MM.1S (cell line): ENCODE measurements at regions not wholly inside any gene's neighbourhood (a gene's known extent, or its start where the extent isn't known, plus 50 kb on each side); places are given as distances from the start of the nearest gene placed in this dataset.

Experiments
- DNase-seq: peaks from one replicate; pipeline ENCODE4 v3.0.0-alpha.2; 2015
- H2AFZ ChIP-seq: fragments of 300-600 bp; sonication (generic); 2 replicates; pipeline ENCODE4 v1.6.0; 2016; ENCODE audit warnings: antibody characterized with exemption, low read length
- H3F3A ChIP-seq: fragments of 300-600 bp; sonication (generic); 2 replicates; pipeline ENCODE4 v1.6.1; 2016; ENCODE audit warnings: mild to moderate bottlenecking, antibody characterized with exemption, low read length, moderate library complexity, mixed read lengths; ENCODE audit not compliant: insufficient read depth
- H3K27ac ChIP-seq: fragments of 300-600 bp; sonication (generic); 2 replicates; pipeline ENCODE4 v1.5.1; 2016; ENCODE audit warnings: mild to moderate bottlenecking, low read length
- H3K27me3 ChIP-seq: fragments of 300-600 bp; sonication (generic); replicated peaks from 2 replicates; pipeline ENCODE4 v1.6.0; 2016; ENCODE audit warnings: low read length; ENCODE audit not compliant: insufficient read depth
- H3K36me3 ChIP-seq: fragments of 300-600 bp; sonication (generic); replicated peaks from 2 replicates; pipeline ENCODE4 v1.6.1; 2016; ENCODE audit warnings: mild to moderate bottlenecking, low read length, mixed read lengths; ENCODE audit not compliant: insufficient read depth
- H3K4me1 ChIP-seq: fragments of 300-600 bp; sonication (generic); 2 replicates; pipeline ENCODE4 v1.6.1; 2016; ENCODE audit warnings: low read length, mixed read lengths
- H3K4me2 ChIP-seq: fragments of 300-600 bp; sonication (generic); 2 replicates; pipeline ENCODE4 v1.6.0; 2016; ENCODE audit warnings: low read depth, low read length
- H3K4me3 ChIP-seq: fragments of 300-600 bp; sonication (generic); 2 replicates; pipeline ENCODE4 v1.5.1; 2016; ENCODE audit warnings: low read length, mixed read lengths
- H3K79me2 ChIP-seq: fragments of 300-600 bp; sonication (generic); 2 replicates; pipeline ENCODE4 v1.6.1; 2016; ENCODE audit warnings: mixed run types, low read length, mixed read lengths
- H3K9ac ChIP-seq: fragments of 300-600 bp; sonication (generic); 2 replicates; pipeline ENCODE4 v1.6.1; 2016; ENCODE audit warnings: low read length, mixed read lengths
- H3K9me2 ChIP-seq: fragments of 300-600 bp; sonication (generic); replicated peaks from 2 replicates; pipeline ENCODE4 v1.6.1; 2016; ENCODE audit warnings: mild to moderate bottlenecking, low read length, mixed read lengths; ENCODE audit not compliant: insufficient read depth
- H3K9me3 ChIP-seq: fragments of 300-600 bp; sonication (generic); replicated peaks from 2 replicates; pipeline ENCODE4 v1.6.1; 2016; ENCODE audit warnings: mild to moderate bottlenecking, low read length, mixed read lengths; ENCODE audit not compliant: insufficient read depth
- H4K20me1 ChIP-seq: fragments of 300-600 bp; sonication (generic); 2 replicates; pipeline ENCODE4 v1.6.1; 2016; ENCODE audit warnings: mild to moderate bottlenecking, low read length, moderate library complexity, mixed read lengths; ENCODE audit not compliant: insufficient read depth
- EZH2 ChIP-seq: fragments of 300-600 bp; sonication (generic); optimal IDR thresholded peaks from 2 replicates; pipeline ENCODE3; 2017; ENCODE audit warnings: low read depth, mild to moderate bottlenecking, antibody characterized with exemption, low read length, mixed read lengths
- EZH2phosphoT487 ChIP-seq: fragments of 300-600 bp; sonication (generic); IDR thresholded peaks from 2 replicates; pipeline ENCODE4 v1.6.1; 2018; ENCODE audit warnings: antibody characterized with exemption, low read length
- TF ChIP-seq, protein P1 (sequence below): fragments of 300-600 bp; sonication (generic); IDR thresholded peaks from 2 replicates; pipeline ENCODE4 v1.5.1; 2016; ENCODE audit warnings: antibody characterized with exemption, low read length, mixed read lengths

DNA sequence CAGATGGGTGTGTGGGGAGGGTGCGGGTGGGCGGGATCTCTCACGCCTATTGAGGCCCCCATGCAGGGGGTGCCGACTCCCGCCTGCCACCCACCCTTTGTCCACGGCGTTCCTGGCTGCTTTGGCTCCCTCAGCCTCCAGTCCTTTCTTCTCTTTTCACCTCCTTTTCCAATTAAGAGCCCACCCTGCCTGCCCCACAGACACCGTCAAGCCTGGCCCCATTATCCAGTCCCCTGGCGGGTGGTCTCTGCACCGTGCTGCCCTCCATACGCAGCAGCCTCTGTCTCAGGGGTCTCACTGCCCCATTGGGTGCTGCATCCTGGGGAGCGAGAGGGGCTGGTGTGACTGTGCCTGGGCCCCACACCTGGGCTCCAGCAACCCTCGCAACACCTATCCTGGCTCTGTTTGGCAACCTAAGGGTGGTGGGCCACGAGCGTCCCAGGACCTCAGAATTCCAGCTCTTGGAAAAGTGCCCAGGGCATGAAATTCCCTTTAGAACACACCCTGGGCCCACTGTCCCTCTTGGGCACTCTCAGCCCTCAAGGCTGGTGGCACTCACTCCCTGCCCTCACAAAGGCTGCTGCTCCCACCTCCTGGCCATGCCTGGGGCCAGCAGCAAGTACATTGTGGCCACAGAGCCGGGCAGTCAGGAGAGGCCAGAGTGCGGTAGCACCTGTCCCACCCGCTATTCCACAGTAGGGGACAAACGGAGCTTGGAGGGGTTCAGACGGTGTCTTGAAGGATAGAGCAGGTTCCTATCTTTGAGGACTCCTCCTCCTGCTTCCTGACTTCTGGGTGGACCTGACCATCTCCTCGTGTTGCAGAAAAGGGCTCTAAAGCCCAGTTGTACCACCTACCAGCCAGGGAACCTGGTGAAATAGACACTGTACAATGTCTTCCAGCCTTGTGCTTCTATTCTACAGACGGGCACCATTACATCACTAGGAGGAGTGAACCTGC lies 114.1 kb downstream of the KIF26A start:
- H2AFZ ChIP-seq = no peak overlapping the region
- H3K79me2 ChIP-seq = no peaks in the 10 kb centered on the region
- H3K27ac ChIP-seq = no peak overlapping the region
- H3K4me2 ChIP-seq = no peak overlapping the region
- H3K9me3 ChIP-seq = no peaks in the 10 kb centered on the region
- no peaks in the 10 kb centered on the region for H4K20me1 ChIP-seq
- DNase-seq = no peak
- H3K9ac ChIP-seq = no peak overlapping the region
- no peaks in the 10 kb centered on the region for H3K4me1 ChIP-seq
- H3K36me3 ChIP-seq = no peaks in the 10 kb centered on the region
- no peaks in the 10 kb centered on the region for H3K9me2 ChIP-seq
- H3K4me3 ChIP-seq = no peak overlapping the region
- H3K27me3 ChIP-seq = no peaks in the 10 kb centered on the region
- H3F3A ChIP-seq = no peaks in the 10 kb centered on the region
- TF ChIP-seq, protein P1, sequence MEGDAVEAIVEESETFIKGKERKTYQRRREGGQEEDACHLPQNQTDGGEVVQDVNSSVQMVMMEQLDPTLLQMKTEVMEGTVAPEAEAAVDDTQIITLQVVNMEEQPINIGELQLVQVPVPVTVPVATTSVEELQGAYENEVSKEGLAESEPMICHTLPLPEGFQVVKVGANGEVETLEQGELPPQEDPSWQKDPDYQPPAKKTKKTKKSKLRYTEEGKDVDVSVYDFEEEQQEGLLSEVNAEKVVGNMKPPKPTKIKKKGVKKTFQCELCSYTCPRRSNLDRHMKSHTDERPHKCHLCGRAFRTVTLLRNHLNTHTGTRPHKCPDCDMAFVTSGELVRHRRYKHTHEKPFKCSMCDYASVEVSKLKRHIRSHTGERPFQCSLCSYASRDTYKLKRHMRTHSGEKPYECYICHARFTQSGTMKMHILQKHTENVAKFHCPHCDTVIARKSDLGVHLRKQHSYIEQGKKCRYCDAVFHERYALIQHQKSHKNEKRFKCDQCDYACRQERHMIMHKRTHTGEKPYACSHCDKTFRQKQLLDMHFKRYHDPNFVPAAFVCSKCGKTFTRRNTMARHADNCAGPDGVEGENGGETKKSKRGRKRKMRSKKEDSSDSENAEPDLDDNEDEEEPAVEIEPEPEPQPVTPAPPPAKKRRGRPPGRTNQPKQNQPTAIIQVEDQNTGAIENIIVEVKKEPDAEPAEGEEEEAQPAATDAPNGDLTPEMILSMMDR = no peak
- TF ChIP-seq EZH2phosphoT487 = no peak
- no peak for TF ChIP-seq EZH2

DNA sequence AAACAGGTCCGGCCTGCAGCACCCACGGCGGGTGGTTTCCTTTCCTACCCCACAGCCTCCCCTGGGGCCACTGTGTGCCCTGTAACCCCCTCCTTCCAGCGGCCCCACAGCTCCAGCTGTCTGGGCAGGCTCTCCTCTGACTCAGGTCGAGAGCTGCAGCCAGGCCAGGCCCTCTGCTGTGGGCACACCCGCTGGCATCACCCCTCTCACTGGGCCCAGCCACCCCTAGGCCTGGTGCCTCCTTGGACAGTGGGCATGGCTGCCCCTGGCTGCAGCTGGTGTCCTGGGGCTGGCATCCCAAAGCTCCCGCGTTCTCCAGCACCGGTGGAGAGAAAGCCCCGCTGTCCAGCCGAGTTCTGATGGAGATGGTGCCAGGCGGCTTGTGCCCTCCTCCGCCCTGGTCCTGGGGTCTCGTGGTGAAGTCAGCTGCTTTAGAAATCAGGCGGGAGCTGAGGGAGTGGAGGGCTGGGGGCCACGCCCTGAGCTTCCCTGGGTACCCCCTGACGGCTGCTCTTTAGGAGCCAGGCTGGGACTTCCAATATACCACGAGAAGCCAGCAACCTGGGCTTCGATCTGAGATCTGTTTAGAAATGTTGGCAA lies 114.9 kb downstream of the KIF26A start:
- H3K9me2 ChIP-seq = no peaks in the 10 kb centered on the region
- no peak overlapping the region for H3K4me3 ChIP-seq
- H3K4me2 ChIP-seq = no peak overlapping the region
- no peak for TF ChIP-seq EZH2
- no peak for TF ChIP-seq EZH2phosphoT487
- TF ChIP-seq, protein P1 = no peak
- H3K9ac ChIP-seq = no peak overlapping the region
- 0 out of 2 replicates have a peak, but pooled peaks cover under 1% of the 10 kb centered on the region for H3K27me3 ChIP-seq
- H3K9me3 ChIP-seq = no peaks in the 10 kb centered on the region
- no peak overlapping the region for H3K27ac ChIP-seq
- H2AFZ ChIP-seq = no peak overlapping the region
- no peaks in the 10 kb centered on the region for H3K4me1 ChIP-seq
- DNase-seq = no peak
- no peaks in the 10 kb centered on the region for H3K36me3 ChIP-seq
- no peaks in the 10 kb centered on the region for H4K20me1 ChIP-seq
- H3F3A ChIP-seq = no peaks in the 10 kb centered on the region
- no peaks in the 10 kb centered on the region for H3K79me2 ChIP-seq

DNA sequence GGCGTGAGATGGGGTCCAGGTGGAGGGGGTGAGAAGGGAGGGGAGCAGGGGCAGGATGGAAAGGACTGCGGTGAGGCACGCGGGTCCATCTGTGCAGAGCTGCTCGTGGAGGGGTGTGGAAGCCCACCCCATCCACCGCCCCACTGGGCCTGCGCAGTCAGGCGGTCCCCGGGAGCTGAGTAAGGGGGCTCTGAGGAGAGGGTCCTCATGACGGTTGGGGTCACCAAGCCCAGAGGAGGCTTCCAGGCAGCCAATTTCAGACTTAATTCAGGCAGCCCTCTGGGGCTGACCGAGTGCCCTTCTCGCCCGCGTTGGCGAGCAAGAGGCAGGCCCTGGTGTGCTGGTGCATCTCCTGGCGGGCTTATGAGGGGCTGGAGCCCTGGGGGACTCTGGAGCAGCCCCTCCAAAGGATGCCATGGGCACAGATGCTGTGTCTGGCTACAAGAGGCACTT lies 115.5 kb downstream of the KIF26A start:
- Histone ChIP-seq H3K4me3 (no peak overlapping the region), H3K9ac (no peak overlapping the region), H3K9me2 (no peaks in the 10 kb centered on the region), H3K27me3 (0 out of 2 replicates have a peak, but pooled peaks cover 4% of the 10 kb centered on the region), H3K4me1 (no peaks in the 10 kb centered on the region), H4K20me1 (no peaks in the 10 kb centered on the region), H3K9me3 (no peaks in the 10 kb centered on the region), H3F3A (no peaks in the 10 kb centered on the region), H3K36me3 (no peaks in the 10 kb centered on the region), H3K4me2 (no peak overlapping the region), H3K27ac (no peak overlapping the region), H3K79me2 (no peaks in the 10 kb centered on the region), H2AFZ (no peak overlapping the region)
- TF ChIP-seq EZH2 (no peak), EZH2phosphoT487 (no peak)
- TF ChIP-seq, protein P1 = no peak
- DNase-seq = no peak
